ENCODE measurements at regions not wholly inside any gene's neighbourhood (a gene's known extent, or its start where the extent isn't known, plus 50 kb on each side); places are given as distances from the start of the nearest gene placed in this dataset.

DNA sequence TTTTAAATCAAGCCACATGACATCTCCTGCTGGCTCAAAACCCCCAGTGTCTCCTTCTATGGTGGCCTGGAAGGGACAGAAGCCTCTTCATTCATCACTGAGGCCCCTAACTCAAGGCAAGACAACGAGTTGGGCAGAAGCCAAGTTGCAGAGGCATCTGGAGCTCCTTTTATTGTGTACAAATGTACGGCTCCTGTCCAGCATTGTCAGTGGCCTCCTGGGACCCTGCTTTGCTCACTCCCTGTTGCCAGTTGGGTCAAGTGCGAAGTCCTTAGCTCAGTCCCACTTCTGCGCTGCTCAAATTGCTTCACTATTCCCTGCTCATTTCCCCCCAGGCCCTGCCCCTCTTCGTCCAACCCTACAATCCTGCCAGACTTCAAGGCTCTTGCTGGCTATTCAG lies 181.2 kb upstream of the PMEPA1 start:
- no peak for TF ChIP-seq CEBPB (IDR thresholded peaks at IDR 0.05)
- no peak for TF ChIP-seq POLR2A (IDR thresholded peaks at IDR 0.05; ENCODE audit: low read length)
- TF ChIP-seq CHD4 (IDR thresholded peaks at IDR 0.05; ENCODE audit: borderline replicate concordance), result no peak
- TF ChIP-seq FOSL2 (IDR thresholded peaks at IDR 0.05), result no peak
- TF ChIP-seq FOSL2 (CRISPR knock-in tag; IDR thresholded peaks at IDR 0.05), result no peak
- TF ChIP-seq, protein P1, sequence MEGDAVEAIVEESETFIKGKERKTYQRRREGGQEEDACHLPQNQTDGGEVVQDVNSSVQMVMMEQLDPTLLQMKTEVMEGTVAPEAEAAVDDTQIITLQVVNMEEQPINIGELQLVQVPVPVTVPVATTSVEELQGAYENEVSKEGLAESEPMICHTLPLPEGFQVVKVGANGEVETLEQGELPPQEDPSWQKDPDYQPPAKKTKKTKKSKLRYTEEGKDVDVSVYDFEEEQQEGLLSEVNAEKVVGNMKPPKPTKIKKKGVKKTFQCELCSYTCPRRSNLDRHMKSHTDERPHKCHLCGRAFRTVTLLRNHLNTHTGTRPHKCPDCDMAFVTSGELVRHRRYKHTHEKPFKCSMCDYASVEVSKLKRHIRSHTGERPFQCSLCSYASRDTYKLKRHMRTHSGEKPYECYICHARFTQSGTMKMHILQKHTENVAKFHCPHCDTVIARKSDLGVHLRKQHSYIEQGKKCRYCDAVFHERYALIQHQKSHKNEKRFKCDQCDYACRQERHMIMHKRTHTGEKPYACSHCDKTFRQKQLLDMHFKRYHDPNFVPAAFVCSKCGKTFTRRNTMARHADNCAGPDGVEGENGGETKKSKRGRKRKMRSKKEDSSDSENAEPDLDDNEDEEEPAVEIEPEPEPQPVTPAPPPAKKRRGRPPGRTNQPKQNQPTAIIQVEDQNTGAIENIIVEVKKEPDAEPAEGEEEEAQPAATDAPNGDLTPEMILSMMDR (IDR thresholded peaks at IDR 0.05), result no peak
- TF ChIP-seq, protein P2, sequence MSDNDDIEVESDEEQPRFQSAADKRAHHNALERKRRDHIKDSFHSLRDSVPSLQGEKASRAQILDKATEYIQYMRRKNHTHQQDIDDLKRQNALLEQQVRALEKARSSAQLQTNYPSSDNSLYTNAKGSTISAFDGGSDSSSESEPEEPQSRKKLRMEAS (IDR thresholded peaks at IDR 0.05), result no peak

All from A549 (cell line).